GM23338 (cell line): ENCODE measurements at regions not wholly inside any gene's neighbourhood (a gene's known extent, or its start where the extent isn't known, plus 50 kb on each side); places are given as distances from the start of the nearest gene placed in this dataset.

Experiments
- ATAC-seq: fragments of 200-7000 bp; cut with Tn5 transposase; 3 replicates; pipeline ENCODE4 v1.9.1; 2020
- DNase-seq: peaks from one replicate; pipeline ENCODE4 v3.0.0-alpha.2; 2015; ENCODE audit warnings: low spot score
- H2AFZ ChIP-seq: fragments of 200-600 bp; sonication (generic); 2 replicates; pipeline ENCODE4 v1.8.0; 2016; ENCODE audit warnings: antibody characterized with exemption, mild to moderate bottlenecking, moderate library complexity
- H3F3A ChIP-seq: fragments of 200-600 bp; sonication (generic); replicated peaks from 2 replicates; pipeline ENCODE4 v1.8.0; 2017; ENCODE audit warnings: antibody characterized with exemption, mixed run types, low read depth
- H3K27ac ChIP-seq: fragments of 200-600 bp; sonication (generic); 2 replicates; pipeline ENCODE4 v1.6.1; 2016; ENCODE audit warnings: low read depth
- H3K27me3 ChIP-seq: fragments of 200-600 bp; sonication (generic); 2 replicates; pipeline ENCODE4 v1.8.0; 2016; ENCODE audit warnings: mild to moderate bottlenecking, mixed run types, moderate library complexity; ENCODE audit not compliant: insufficient read depth
- H3K36me3 ChIP-seq: fragments of 200-600 bp; sonication (generic); 2 replicates; pipeline ENCODE4 v1.8.0; 2016; ENCODE audit warnings: mild to moderate bottlenecking; ENCODE audit not compliant: insufficient read depth
- H3K4me1 ChIP-seq: fragments of 200-600 bp; sonication (generic); 2 replicates; pipeline ENCODE4 v1.8.0; 2016; ENCODE audit warnings: mild to moderate bottlenecking, moderate library complexity; ENCODE audit not compliant: insufficient read depth
- H3K4me2 ChIP-seq: fragments of 200-600 bp; sonication (generic); 2 replicates; pipeline ENCODE4 v1.7.1; 2017; ENCODE audit warnings: mixed run types
- H3K4me3 ChIP-seq: fragments of 200-600 bp; sonication (generic); 2 replicates; pipeline ENCODE4 v1.6.1; 2016; ENCODE audit warnings: mixed run types
- H3K79me2 ChIP-seq: fragments of 200-600 bp; sonication (generic); replicated peaks from 2 replicates; pipeline ENCODE4 v1.8.0; 2017; ENCODE audit warnings: mild to moderate bottlenecking; ENCODE audit not compliant: insufficient read depth
- H3K9me2 ChIP-seq: fragments of 200-600 bp; sonication (generic); 2 replicates; pipeline ENCODE4 v1.8.0; 2017; ENCODE audit not compliant: insufficient read depth
- H4K20me1 ChIP-seq: fragments of 200-600 bp; sonication (generic); replicated peaks from 2 replicates; pipeline ENCODE4 v1.8.0; 2017; ENCODE audit warnings: mild to moderate bottlenecking; ENCODE audit not compliant: insufficient read depth
- H3K27ac Mint-ChIP-seq: 2 replicates; pipeline ENCODE4 v1.8.0; 2020; ENCODE audit warnings: inconsistent platforms, mild to moderate bottlenecking, moderate library complexity, mixed read lengths
- H3K27me3 Mint-ChIP-seq: 3 replicates; pipeline ENCODE4 v1.8.0; 2022; ENCODE audit warnings: low read depth, mild to moderate bottlenecking, moderate library complexity, mixed read lengths, inconsistent platforms; ENCODE audit not compliant: insufficient read depth, poor library complexity
- H3K36me3 Mint-ChIP-seq: 3 replicates; pipeline ENCODE4 v1.8.0; 2021; ENCODE audit warnings: low read depth, mild to moderate bottlenecking, inconsistent platforms, moderate library complexity, mixed read lengths
- H3K4me1 Mint-ChIP-seq: 3 replicates; pipeline ENCODE4 v1.8.0; 2020; ENCODE audit warnings: mild to moderate bottlenecking, inconsistent platforms, mixed read lengths
- H3K4me3 Mint-ChIP-seq: 3 replicates; pipeline ENCODE4 v1.8.0; 2021; ENCODE audit warnings: moderate library complexity, mild to moderate bottlenecking, inconsistent platforms, mixed read lengths
- H3K9me3 Mint-ChIP-seq: 3 replicates; pipeline ENCODE4 v1.8.0; 2020; ENCODE audit warnings: moderate library complexity, mild to moderate bottlenecking, inconsistent platforms, mixed read lengths
- CREB1 ChIP-seq: fragments of 250-450 bp; sonication (Bioruptor Pico); IDR thresholded peaks from 2 replicates; pipeline ENCODE4 v1.5.0; 2020; ENCODE audit warnings: low read depth, mild to moderate bottlenecking, moderate library complexity
- CTCF ChIP-seq, 2 experiments: fragments of 200-600 bp in 1 of 2; sonication (generic) in 1 of 2; conservative IDR thresholded peaks; 2 replicates each; pipeline versions ENCODE4 v1.5.1 to v1.6.1; 2016 to 2017; ENCODE audit warnings: antibody characterized with exemption in 2 of 2, low read depth in 2 of 2, mild to moderate bottlenecking in 2 of 2, moderate library complexity in 1 of 2
- ETS1 ChIP-seq: IDR thresholded peaks from 2 replicates; pipeline ENCODE4 v1.6.1; 2016; ENCODE audit warnings: antibody characterized with exemption
- EZH2phosphoT487 ChIP-seq: fragments of 200-600 bp; sonication (generic); IDR thresholded peaks from one replicate; pipeline ENCODE4 v1.8.1; 2018; ENCODE audit warnings: antibody characterized with exemption; ENCODE audit not compliant: unreplicated experiment
- JUNB ChIP-seq: IDR thresholded peaks from one replicate; pipeline ENCODE4 v1.6.1; 2016; ENCODE audit warnings: antibody characterized with exemption; ENCODE audit not compliant: unreplicated experiment
- STAT1 ChIP-seq: IDR thresholded peaks from one replicate; pipeline ENCODE4 v1.6.1; 2016; ENCODE audit warnings: antibody characterized with exemption; ENCODE audit not compliant: unreplicated experiment
- ZNF114 ChIP-seq: fragments of 250-450 bp; sonication (Bioruptor Pico); IDR thresholded peaks from 2 replicates; pipeline ENCODE4 v1.5.0; 2020; ENCODE audit warnings: mild to moderate bottlenecking, moderate library complexity
- ZNF331 ChIP-seq: fragments of 250-450 bp; sonication (Bioruptor Pico); IDR thresholded peaks from 2 replicates; pipeline ENCODE4 v1.5.0; 2020; ENCODE audit warnings: low read depth, mild to moderate bottlenecking, moderate library complexity
- ZNF462 ChIP-seq: fragments of 250-450 bp; sonication (Bioruptor Pico); IDR thresholded peaks from 2 replicates; pipeline ENCODE4 v1.5.0; 2020; ENCODE audit warnings: mild to moderate bottlenecking, moderate library complexity

- no peak for TF ChIP-seq ZNF462 (CRISPR knock-in tag)
- no peak for TF ChIP-seq STAT1
- TF ChIP-seq JUNB = no peak
Measured at GRCh38 chr22:44410451-44410991, 87.5 kb downstream of the RTL6 start (continued).

GRCh38 chr22:44409974-44410316 is 88.1 kb downstream of the RTL6 start:
- no peaks in the 10 kb centered on the region for H4K20me1 ChIP-seq
- no peak overlapping the region for H3K4me3 Mint-ChIP-seq

More at GRCh38 chr22:44409974-44410316, 88.1 kb downstream of the RTL6 start:
- Histone ChIP-seq H3K4me3 (no peak overlapping the region), H2AFZ (0 out of 2 replicates have a peak overlapping the region, but pooled peaks have one; percentile 43), H3K79me2 (no peaks in the 10 kb centered on the region), H3K36me3 (no peaks in the 10 kb centered on the region), H3F3A (no peaks in the 10 kb centered on the region), H3K9me2 (no peaks in the 10 kb centered on the region), H3K27me3 (no peaks in the 10 kb centered on the region), H3K4me2 (no peak overlapping the region), H3K27ac (no peak overlapping the region), H3K4me1 (peaks cover 10% of the 10 kb centered on the region)
- no peak for DNase-seq
- H3K27ac Mint-ChIP-seq = no peak overlapping the region
- ATAC-seq = no peak
- no peaks in the 10 kb centered on the region for H3K36me3 Mint-ChIP-seq
- TF ChIP-seq ETS1 = no peak
- no peak for TF ChIP-seq ZNF114 (CRISPR knock-in tag)
- TF ChIP-seq JUNB = no peak
- no peak for TF ChIP-seq CTCF (conservative IDR thresholded peaks at IDR 0.05; ENCODE audit: low read depth in 2 of 2)
- TF ChIP-seq ZNF331 = no peak
- no peak for TF ChIP-seq CREB1
- TF ChIP-seq STAT1 = no peak
- TF ChIP-seq EZH2phosphoT487 = no peak
- H3K4me1 Mint-ChIP-seq = peaks cover 17% of the 10 kb centered on the region
- H3K9me3 Mint-ChIP-seq = no peaks in the 10 kb centered on the region
- peaks cover 8% of the 10 kb centered on the region for H3K27me3 Mint-ChIP-seq
